ENCODE measurements at regions not wholly inside any gene's neighbourhood (a gene's known extent, or its start where the extent isn't known, plus 50 kb on each side); places are given as distances from the start of the nearest gene placed in this dataset.
"Not testable (repeated sequence)": the region's sequence is repeated elsewhere in the genome, so short reads cannot be mapped to it uniquely, and the experiment has no call there.

DNA sequence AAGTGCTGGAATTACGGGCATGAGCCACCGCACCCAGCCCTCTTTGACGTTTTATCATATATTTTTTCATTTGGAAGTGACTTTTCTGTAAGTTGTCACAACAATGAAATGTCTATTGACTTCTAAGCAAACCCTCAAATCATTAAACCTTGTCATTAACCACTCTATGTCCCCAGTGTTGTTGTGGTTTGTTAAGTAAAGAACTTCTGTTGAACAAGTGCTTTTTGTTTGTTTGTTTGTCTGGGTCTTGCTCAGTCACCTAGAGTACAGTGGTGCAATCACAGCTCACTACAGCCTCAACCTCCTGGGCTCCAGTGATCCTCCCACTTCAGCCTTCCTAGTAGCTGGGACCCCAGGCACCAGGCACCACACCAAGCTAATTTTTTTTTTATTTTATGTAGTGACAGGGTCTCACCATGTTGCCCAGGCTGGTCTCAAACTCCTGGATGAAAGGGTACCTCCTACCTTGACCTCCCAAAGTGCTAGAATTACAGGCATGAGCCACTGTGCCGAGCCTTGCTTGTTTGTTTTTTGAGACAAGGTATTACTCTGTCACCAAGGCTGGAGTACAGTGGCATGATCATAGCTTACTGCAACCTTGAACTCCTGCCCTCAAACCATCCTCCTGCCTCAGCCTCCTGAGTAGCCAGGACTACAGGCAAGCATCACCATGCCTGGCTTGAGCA is 57.6 kb upstream of the LOC128125822 start:
- DNase-seq (ENCODE audit: low read depth) = no peak
- TF ChIP-seq CTCF (IDR thresholded peaks at IDR 0.05; ENCODE audit: insufficient read depth, low read length, poor library complexity, severe bottlenecking) = no peak
- Histone ChIP-seq H3K27me3 (ENCODE audit: control insufficient read depth, insufficient read depth, low read length) (no peaks in the 10 kb centered on the region), H3K36me3 (ENCODE audit: control insufficient read depth, insufficient read depth, low read length) (no peaks in the 10 kb centered on the region), H3K4me3 (ENCODE audit: low read depth, low read length) (no peak overlapping the region)

- DNase-seq (ENCODE audit: low read depth); H3K27me3 ChIP-seq (ENCODE audit: control insufficient read depth, insufficient read depth, low read length); H3K4me3 ChIP-seq (ENCODE audit: low read depth, low read length); H3K36me3 ChIP-seq (ENCODE audit: control insufficient read depth, insufficient read depth, low read length): not testable (repeated sequence)
Observed at GRCh38 chr6:63515227-63515626, 57.1 kb upstream of the LOC128125822 start.

DNA sequence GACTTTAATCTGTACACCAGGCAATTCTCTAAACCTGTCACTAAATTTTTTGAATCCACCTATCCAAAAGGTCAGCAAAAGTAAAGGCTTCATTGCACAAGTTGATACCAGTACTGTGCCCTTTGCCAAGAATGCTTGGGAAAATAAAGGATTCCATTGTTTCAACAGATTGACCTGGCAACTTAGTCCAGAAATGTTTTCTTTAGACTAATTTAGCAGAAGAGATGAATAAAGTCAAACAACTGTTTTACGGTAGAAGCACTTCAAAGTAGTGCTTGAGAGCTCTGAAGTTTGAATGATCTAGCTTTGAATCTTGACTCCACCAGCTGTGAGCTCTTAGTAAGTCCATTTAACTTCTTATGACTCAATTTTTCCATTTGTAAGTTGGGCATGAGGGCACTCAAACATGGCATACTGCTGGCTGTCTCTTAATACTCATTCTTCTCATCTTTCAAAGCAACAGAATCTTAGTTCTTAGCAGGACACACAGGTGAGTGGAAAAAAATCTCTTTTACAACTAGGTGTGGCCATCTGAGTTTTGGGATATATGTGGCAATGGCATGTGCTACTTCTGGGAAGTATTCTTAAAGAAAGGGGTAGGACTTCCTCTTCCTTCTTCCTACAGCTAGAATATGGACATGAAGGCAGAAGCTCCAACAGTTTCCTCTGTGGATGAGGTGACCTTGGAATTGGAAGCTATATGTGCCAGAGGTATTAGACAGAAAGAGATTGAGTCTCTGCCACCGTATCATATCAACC is 55.9 kb upstream of the LOC128125822 start:
- TF ChIP-seq CTCF (IDR thresholded peaks at IDR 0.05; ENCODE audit: insufficient read depth, low read length, poor library complexity, severe bottlenecking) = no peak

GRCh38 chr6:63517221-63517620 is 55.1 kb upstream of the LOC128125822 start:
- Histone ChIP-seq H3K36me3 (ENCODE audit: control insufficient read depth, insufficient read depth, low read length) (no peaks in the 10 kb centered on the region), H3K27me3 (ENCODE audit: control insufficient read depth, insufficient read depth, low read length) (no peaks in the 10 kb centered on the region), H3K4me3 (ENCODE audit: low read depth, low read length) (no peak overlapping the region)
- no peak for TF ChIP-seq CTCF (IDR thresholded peaks at IDR 0.05; ENCODE audit: insufficient read depth, low read length, poor library complexity, severe bottlenecking)
- DNase-seq (ENCODE audit: low read depth) = no peak

More for the DNA sequence above, 55.9 kb upstream of the LOC128125822 start:
- Histone ChIP-seq H3K4me3 (ENCODE audit: low read depth, low read length) (no peak overlapping the region), H3K27me3 (ENCODE audit: control insufficient read depth, insufficient read depth, low read length) (no peaks in the 10 kb centered on the region), H3K36me3 (ENCODE audit: control insufficient read depth, insufficient read depth, low read length) (no peaks in the 10 kb centered on the region)
- peak; percentile 38 for DNase-seq (ENCODE audit: low read depth)

- Histone ChIP-seq H3K36me3 (ENCODE audit: control insufficient read depth, insufficient read depth, low read length) (no peaks in the 10 kb centered on the region), H3K4me3 (ENCODE audit: low read depth, low read length) (no peak overlapping the region), H3K27me3 (ENCODE audit: control insufficient read depth, insufficient read depth, low read length) (no peaks in the 10 kb centered on the region)
- DNase-seq (ENCODE audit: low read depth) = no peak
- no peak for TF ChIP-seq CTCF (IDR thresholded peaks at IDR 0.05; ENCODE audit: insufficient read depth, low read length, poor library complexity, severe bottlenecking)
Observed at GRCh38 chr6:63521475-63522210, 50.6 kb upstream of the LOC128125822 start.
